ENCODE measurements at regions not wholly inside any gene's neighbourhood (a gene's known extent, or its start where the extent isn't known, plus 50 kb on each side); places are given as distances from the start of the nearest gene placed in this dataset.

- H4K91ac ChIP-seq (ENCODE audit: low read depth, low read length), result no peak overlapping the region
- no peak overlapping the region for H3K9ac ChIP-seq (ENCODE audit: low read length)
- no peak overlapping the region for H3K23ac ChIP-seq (ENCODE audit: low read length)
- DNase-seq, result no peak
- H4K8ac ChIP-seq (ENCODE audit: low read depth, low read length), result no peak overlapping the region
- no peaks in the 10 kb centered on the region for H3K9me3 ChIP-seq (ENCODE audit: insufficient read depth, low read depth, low read length)
- H3K27me3 ChIP-seq (ENCODE audit: insufficient read depth, low read length), result no peaks in the 10 kb centered on the region
- H3K4me3 ChIP-seq (ENCODE audit: low read depth, low read length), result no peak overlapping the region
- WGBS (ENCODE audit: extremely low coverage, insufficient coverage, insufficient read length), result no CpG with 5 or more reads among the region's 6 CpGs
- H2BK12ac ChIP-seq (ENCODE audit: low read length), result no peak overlapping the region
- H3K18ac ChIP-seq (ENCODE audit: low read length), result no peak overlapping the region
- no peaks in the 10 kb centered on the region for H3K79me2 ChIP-seq (ENCODE audit: control insufficient read depth, insufficient read depth, low read length, poor library complexity)
- no peak overlapping the region for H2AFZ ChIP-seq (ENCODE audit: insufficient read depth, low read length, poor library complexity)
- no peak overlapping the region for H4K12ac ChIP-seq (ENCODE audit: low read depth, low read length)
- no peak overlapping the region for H3K4me2 ChIP-seq (ENCODE audit: low read length)
- H3K14ac ChIP-seq (ENCODE audit: low read length), result no peak overlapping the region
- H3K4me1 ChIP-seq (ENCODE audit: control insufficient read depth in 1 of 2, insufficient read depth in 2 of 2, low read length in 2 of 2), result no peaks in the 10 kb centered on the region
- H3K4ac ChIP-seq (ENCODE audit: low read depth, low read length), result no peak overlapping the region
- H2BK5ac ChIP-seq (ENCODE audit: low read depth, low read length, poor library complexity), result no peak overlapping the region
- no peak overlapping the region for H2AK5ac ChIP-seq (ENCODE audit: low read length)
- no peaks in the 10 kb centered on the region for H3K36me3 ChIP-seq (ENCODE audit: control insufficient read depth in 1 of 2, insufficient read depth in 2 of 2, low read length in 2 of 2)
- H3K79me1 ChIP-seq (ENCODE audit: low read length), result no peaks in the 10 kb centered on the region
- H2BK120ac ChIP-seq (ENCODE audit: insufficient read depth, low read length, poor library complexity), result no peak overlapping the region
- no peak overlapping the region for H3K27ac ChIP-seq (ENCODE audit: low read depth, low read length)
Observed at GRCh38 chr11:30106222-30107181, 89.7 kb upstream of the KCNA4 start.

- Histone ChIP-seq H3K79me1 (ENCODE audit: low read length) (no peaks in the 10 kb centered on the region), H3K4me3 (ENCODE audit: low read depth, low read length) (no peak overlapping the region), H2AFZ (ENCODE audit: insufficient read depth, low read length, poor library complexity) (no peak overlapping the region), H2BK5ac (ENCODE audit: low read depth, low read length, poor library complexity) (no peak overlapping the region), H3K4me2 (ENCODE audit: low read length) (no peak overlapping the region), H4K12ac (ENCODE audit: low read depth, low read length) (no peak overlapping the region), H4K8ac (ENCODE audit: low read depth, low read length) (no peak overlapping the region), H3K4me1 (ENCODE audit: control insufficient read depth in 1 of 2, insufficient read depth in 2 of 2, low read length in 2 of 2) (no peaks in the 10 kb centered on the region), H2BK120ac (ENCODE audit: insufficient read depth, low read length, poor library complexity) (no peak overlapping the region), H3K27me3 (ENCODE audit: insufficient read depth, low read length) (no peaks in the 10 kb centered on the region), H4K91ac (ENCODE audit: low read depth, low read length) (no peak overlapping the region), H3K27ac (ENCODE audit: low read depth, low read length) (no peak overlapping the region), H3K23ac (ENCODE audit: low read length) (no peak overlapping the region), H3K36me3 (ENCODE audit: control insufficient read depth in 1 of 2, insufficient read depth in 2 of 2, low read length in 2 of 2) (no peaks in the 10 kb centered on the region), H2BK12ac (ENCODE audit: low read length) (no peak overlapping the region), H3K9me3 (ENCODE audit: insufficient read depth, low read depth, low read length) (no peaks in the 10 kb centered on the region), H3K18ac (ENCODE audit: low read length) (no peak overlapping the region), H3K4ac (ENCODE audit: low read depth, low read length) (no peak overlapping the region), H3K14ac (ENCODE audit: low read length) (no peak overlapping the region), H3K9ac (ENCODE audit: low read length) (no peak overlapping the region), H2AK5ac (ENCODE audit: low read length) (no peak overlapping the region), H3K79me2 (ENCODE audit: control insufficient read depth, insufficient read depth, low read length, poor library complexity) (no peaks in the 10 kb centered on the region)
- peak in 1 of 2 donors; percentile 42 for DNase-seq
- no CpG with 5 or more reads among the region's 2 CpGs for WGBS (ENCODE audit: extremely low coverage, insufficient coverage, insufficient read length)
Observed at GRCh38 chr11:30107899-30108298, 91.1 kb upstream of the KCNA4 start.

GRCh38 chr11:30109774-30110173 lies 92.9 kb upstream of the KCNA4 start:
- Histone ChIP-seq H3K36me3 (ENCODE audit: control insufficient read depth in 1 of 2, insufficient read depth in 2 of 2, low read length in 2 of 2) (no peaks in the 10 kb centered on the region), H4K8ac (ENCODE audit: low read depth, low read length) (no peak overlapping the region), H2BK120ac (ENCODE audit: insufficient read depth, low read length, poor library complexity) (no peak overlapping the region), H3K4me2 (ENCODE audit: low read length) (no peak overlapping the region), H3K9ac (ENCODE audit: low read length) (no peak overlapping the region), H3K79me2 (ENCODE audit: control insufficient read depth, insufficient read depth, low read length, poor library complexity) (no peaks in the 10 kb centered on the region), H4K12ac (ENCODE audit: low read depth, low read length) (no peak overlapping the region), H2AFZ (ENCODE audit: insufficient read depth, low read length, poor library complexity) (no peak overlapping the region), H3K4ac (ENCODE audit: low read depth, low read length) (no peak overlapping the region), H2BK5ac (ENCODE audit: low read depth, low read length, poor library complexity) (no peak overlapping the region), H2BK12ac (ENCODE audit: low read length) (no peak overlapping the region), H3K18ac (ENCODE audit: low read length) (no peak overlapping the region), H3K23ac (ENCODE audit: low read length) (no peak overlapping the region), H3K14ac (ENCODE audit: low read length) (no peak overlapping the region), H3K79me1 (ENCODE audit: low read length) (no peaks in the 10 kb centered on the region), H3K4me1 (ENCODE audit: control insufficient read depth in 1 of 2, insufficient read depth in 2 of 2, low read length in 2 of 2) (no peaks in the 10 kb centered on the region), H3K9me3 (ENCODE audit: insufficient read depth, low read depth, low read length) (no peaks in the 10 kb centered on the region), H3K4me3 (ENCODE audit: low read depth, low read length) (no peak overlapping the region), H4K91ac (ENCODE audit: low read depth, low read length) (no peak overlapping the region), H3K27ac (ENCODE audit: low read depth, low read length) (no peak overlapping the region), H3K27me3 (ENCODE audit: insufficient read depth, low read length) (no peaks in the 10 kb centered on the region), H2AK5ac (ENCODE audit: low read length) (no peak overlapping the region)
- no peak for DNase-seq
- WGBS (ENCODE audit: extremely low coverage, insufficient coverage, insufficient read length), result no CpG with 5 or more reads among the region's 4 CpGs

GRCh38 chr11:30110691-30111090 lies 93.9 kb upstream of the KCNA4 start:
- no peak overlapping the region for H3K27ac ChIP-seq (ENCODE audit: low read depth, low read length)
- H3K23ac ChIP-seq (ENCODE audit: low read length), result no peak overlapping the region
- no peak overlapping the region for H3K4me3 ChIP-seq (ENCODE audit: low read depth, low read length)
- no peaks in the 10 kb centered on the region for H3K27me3 ChIP-seq (ENCODE audit: insufficient read depth, low read length)
- no peak overlapping the region for H2BK12ac ChIP-seq (ENCODE audit: low read length)
- H3K9ac ChIP-seq (ENCODE audit: low read length), result no peak overlapping the region
- H4K91ac ChIP-seq (ENCODE audit: low read depth, low read length), result no peak overlapping the region
- no peak overlapping the region for H2BK5ac ChIP-seq (ENCODE audit: low read depth, low read length, poor library complexity)
- H4K8ac ChIP-seq (ENCODE audit: low read depth, low read length), result no peak overlapping the region
- no peaks in the 10 kb centered on the region for H3K36me3 ChIP-seq (ENCODE audit: control insufficient read depth in 1 of 2, insufficient read depth in 2 of 2, low read length in 2 of 2)
- no peak for DNase-seq
- no peaks in the 10 kb centered on the region for H3K79me2 ChIP-seq (ENCODE audit: control insufficient read depth, insufficient read depth, low read length, poor library complexity)
- H3K4ac ChIP-seq (ENCODE audit: low read depth, low read length), result no peak overlapping the region
- WGBS (ENCODE audit: extremely low coverage, insufficient coverage, insufficient read length), result no CpG with 5 or more reads among the region's 3 CpGs
- H3K18ac ChIP-seq (ENCODE audit: low read length), result no peak overlapping the region
- H3K14ac ChIP-seq (ENCODE audit: low read length), result no peak overlapping the region
- H3K9me3 ChIP-seq (ENCODE audit: insufficient read depth, low read depth, low read length), result no peaks in the 10 kb centered on the region
- no peak overlapping the region for H2AK5ac ChIP-seq (ENCODE audit: low read length)
- H3K4me1 ChIP-seq (ENCODE audit: control insufficient read depth in 1 of 2, insufficient read depth in 2 of 2, low read length in 2 of 2), result no peaks in the 10 kb centered on the region
- no peak overlapping the region for H2AFZ ChIP-seq (ENCODE audit: insufficient read depth, low read length, poor library complexity)
- no peak overlapping the region for H3K4me2 ChIP-seq (ENCODE audit: low read length)
- H3K79me1 ChIP-seq (ENCODE audit: low read length), result no peaks in the 10 kb centered on the region
- no peak overlapping the region for H2BK120ac ChIP-seq (ENCODE audit: insufficient read depth, low read length, poor library complexity)
- H4K12ac ChIP-seq (ENCODE audit: low read depth, low read length), result no peak overlapping the region
